ENCODE measurements at regions not wholly inside any gene's neighbourhood (a gene's known extent, or its start where the extent isn't known, plus 50 kb on each side); places are given as distances from the start of the nearest gene placed in this dataset.

DNA sequence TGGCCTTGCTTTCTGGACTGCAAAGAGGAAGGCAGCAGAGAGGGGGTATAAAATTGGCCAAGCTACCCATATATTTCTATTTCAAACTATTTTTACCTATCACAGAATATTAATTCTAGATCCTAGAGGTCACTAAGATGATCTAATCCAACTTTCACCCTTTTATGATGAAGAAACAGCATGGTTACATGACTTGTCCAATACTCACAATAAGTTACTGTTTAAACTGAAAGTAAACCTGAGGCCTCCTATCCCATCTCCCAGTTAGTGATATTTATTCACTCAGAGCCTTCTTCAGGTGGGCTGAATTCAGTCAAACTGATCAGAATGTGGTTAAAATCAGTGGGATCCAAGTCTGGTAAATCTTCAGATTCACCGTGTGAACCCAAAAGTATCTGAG is 1345.1 kb downstream of the XPNPEP1 start:
- TF ChIP-seq EZH2 (IDR thresholded peaks at IDR 0.05; ENCODE audit: borderline replicate concordance, low read length) = no peak
- TF ChIP-seq, protein P1, sequence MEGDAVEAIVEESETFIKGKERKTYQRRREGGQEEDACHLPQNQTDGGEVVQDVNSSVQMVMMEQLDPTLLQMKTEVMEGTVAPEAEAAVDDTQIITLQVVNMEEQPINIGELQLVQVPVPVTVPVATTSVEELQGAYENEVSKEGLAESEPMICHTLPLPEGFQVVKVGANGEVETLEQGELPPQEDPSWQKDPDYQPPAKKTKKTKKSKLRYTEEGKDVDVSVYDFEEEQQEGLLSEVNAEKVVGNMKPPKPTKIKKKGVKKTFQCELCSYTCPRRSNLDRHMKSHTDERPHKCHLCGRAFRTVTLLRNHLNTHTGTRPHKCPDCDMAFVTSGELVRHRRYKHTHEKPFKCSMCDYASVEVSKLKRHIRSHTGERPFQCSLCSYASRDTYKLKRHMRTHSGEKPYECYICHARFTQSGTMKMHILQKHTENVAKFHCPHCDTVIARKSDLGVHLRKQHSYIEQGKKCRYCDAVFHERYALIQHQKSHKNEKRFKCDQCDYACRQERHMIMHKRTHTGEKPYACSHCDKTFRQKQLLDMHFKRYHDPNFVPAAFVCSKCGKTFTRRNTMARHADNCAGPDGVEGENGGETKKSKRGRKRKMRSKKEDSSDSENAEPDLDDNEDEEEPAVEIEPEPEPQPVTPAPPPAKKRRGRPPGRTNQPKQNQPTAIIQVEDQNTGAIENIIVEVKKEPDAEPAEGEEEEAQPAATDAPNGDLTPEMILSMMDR (conservative IDR thresholded peaks at IDR 0.05 in 1 of 2, IDR thresholded peaks at IDR 0.05 in 1 of 2; ENCODE audit: extremely low read depth in 1 of 2, insufficient read depth in 1 of 2, low read depth in 1 of 2, low read length in 2 of 2) = no peak
